Left lung (tissue), 4 donors: ENCODE measurements at regions not wholly inside any gene's neighbourhood (a gene's known extent, or its start where the extent isn't known, plus 50 kb on each side); places are given as distances from the start of the nearest gene placed in this dataset.

ENCODE experiments used
- ATAC-seq: fragments of 200-7000 bp; cut with Tn5 transposase; one replicate; pipeline ENCODE4 v1.9.1; 2020; ENCODE audit warnings: moderate library complexity
- DNase-seq, 4 donors: peaks; one replicate each; pipeline ENCODE4 v3.0.0-alpha.2; 2013 to 2020
- H3K27ac ChIP-seq, 2 donors: fragments of 200-600 bp; sonication (generic) in 1 of 2; one replicate each; pipeline versions ENCODE4 v1.5.0 to v1.8.0; 2020 to 2021
- H3K27me3 ChIP-seq, 2 donors: fragments of 200-600 bp; sonication (generic) in 1 of 2; one replicate each; pipeline versions ENCODE4 v1.5.0 to v1.8.0; 2020 to 2021
- H3K36me3 ChIP-seq, 2 donors: fragments of 200-600 bp; sonication (generic) in 1 of 2; one replicate each; pipeline versions ENCODE4 v1.5.0 to v1.8.0; 2020 to 2021
- H3K4me1 ChIP-seq, 2 donors: fragments of 200-600 bp; one replicate each; pipeline ENCODE4 v1.8.0; 2021
- H3K4me3 ChIP-seq, 2 donors: fragments of 200-600 bp; sonication (generic) in 1 of 2; one replicate each; pipeline versions ENCODE4 v1.5.0 to v1.8.0; 2020 to 2021; ENCODE audit warnings: mild to moderate bottlenecking in 1 of 2
- H3K9me3 ChIP-seq, 2 donors: fragments of 200-600 bp; sonication (generic) in 1 of 2; one replicate each; pipeline versions ENCODE4 v1.5.0 to v1.8.0; 2020 to 2021
- intact Hi-C, 2 donors: fragments of 100-400 bp; cut with DNase I; formaldehyde crosslinking; loops; one replicate each; pipeline versions ENCODE4 v1.11.2 to v1.14.2; 2022
- TF ChIP-seq, protein P1 (sequence below), 2 donors: fragments of 200-600 bp; sonication (generic) in 1 of 2; IDR thresholded peaks; one replicate each; pipeline versions ENCODE4 v1.5.0 to v1.8.0; 2021; ENCODE audit warnings: antibody characterized with exemption in 2 of 2
- donor health status: DM: no; HTN: yes; CAD: no.
- donor health status: DM: no; HTN: no; CAD: no.

DNA sequence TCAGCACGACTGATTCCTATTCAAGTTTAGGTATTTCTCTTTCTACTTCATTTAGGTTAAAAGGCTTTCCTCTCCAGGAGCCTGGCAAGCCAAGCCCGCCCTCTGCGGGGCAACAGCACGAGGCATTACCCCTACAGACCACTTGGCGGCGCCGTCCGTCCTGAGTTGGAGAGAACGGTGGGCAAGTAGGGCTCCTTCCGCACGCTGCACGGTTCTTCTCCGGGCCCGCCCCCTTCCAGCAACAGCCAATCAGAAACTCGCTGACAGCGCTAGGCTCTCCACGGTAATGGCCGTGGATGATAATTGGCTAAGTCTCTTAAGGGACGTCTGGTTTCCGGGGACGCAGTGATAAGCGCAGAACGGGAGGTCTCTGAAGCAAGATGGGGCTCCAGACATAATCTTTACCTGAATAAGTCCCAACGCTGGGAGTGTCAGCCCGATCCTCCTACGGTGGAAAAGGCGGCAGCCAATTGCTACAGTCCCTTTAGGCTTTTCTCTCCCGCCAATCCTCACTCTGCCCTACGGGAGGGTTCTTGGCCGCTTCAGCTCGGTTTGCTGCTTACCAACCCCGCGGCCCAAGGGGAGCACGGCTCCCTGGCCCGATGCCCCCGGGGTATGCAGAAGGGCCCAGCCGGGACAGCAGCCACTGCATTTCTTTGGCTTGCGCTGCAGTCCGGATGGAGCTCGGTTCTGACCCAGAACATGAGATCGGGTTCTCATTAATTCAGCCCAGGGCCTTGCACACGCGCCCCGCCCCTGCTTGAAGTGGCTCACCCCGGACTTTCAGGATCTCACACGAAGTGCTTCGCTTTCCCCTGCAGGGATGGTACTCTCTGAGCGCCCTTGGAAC is 206.9 kb upstream of the PKDCC start:
- TF ChIP-seq, protein P1, sequence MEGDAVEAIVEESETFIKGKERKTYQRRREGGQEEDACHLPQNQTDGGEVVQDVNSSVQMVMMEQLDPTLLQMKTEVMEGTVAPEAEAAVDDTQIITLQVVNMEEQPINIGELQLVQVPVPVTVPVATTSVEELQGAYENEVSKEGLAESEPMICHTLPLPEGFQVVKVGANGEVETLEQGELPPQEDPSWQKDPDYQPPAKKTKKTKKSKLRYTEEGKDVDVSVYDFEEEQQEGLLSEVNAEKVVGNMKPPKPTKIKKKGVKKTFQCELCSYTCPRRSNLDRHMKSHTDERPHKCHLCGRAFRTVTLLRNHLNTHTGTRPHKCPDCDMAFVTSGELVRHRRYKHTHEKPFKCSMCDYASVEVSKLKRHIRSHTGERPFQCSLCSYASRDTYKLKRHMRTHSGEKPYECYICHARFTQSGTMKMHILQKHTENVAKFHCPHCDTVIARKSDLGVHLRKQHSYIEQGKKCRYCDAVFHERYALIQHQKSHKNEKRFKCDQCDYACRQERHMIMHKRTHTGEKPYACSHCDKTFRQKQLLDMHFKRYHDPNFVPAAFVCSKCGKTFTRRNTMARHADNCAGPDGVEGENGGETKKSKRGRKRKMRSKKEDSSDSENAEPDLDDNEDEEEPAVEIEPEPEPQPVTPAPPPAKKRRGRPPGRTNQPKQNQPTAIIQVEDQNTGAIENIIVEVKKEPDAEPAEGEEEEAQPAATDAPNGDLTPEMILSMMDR (IDR thresholded peaks at IDR 0.05) = peak; percentile 85 to 90
- Histone ChIP-seq H3K4me3 (peak overlapping the region; percentile 51 to 77), H3K27me3 (peaks cover 5 to 60% of the 10 kb centered on the region in 2 donors), H3K9me3 (no peaks in the 10 kb centered on the region), H3K36me3 (no peaks in the 10 kb centered on the region), H3K4me1 (peaks cover 0 to 6% of the 10 kb centered on the region in 2 donors), H3K27ac (peak overlapping the region; percentile 73 to 77)
- ATAC-seq (peak; percentile 99), DNase-seq (peak; percentile 93 to 97 (median 96))
- intact Hi-C loops = no loop called here

GRCh38 chr2:41846962-41847361 is 200.9 kb upstream of the PKDCC start:
- Histone ChIP-seq H3K4me1 (no peaks in the 10 kb centered on the region), H3K4me3 (no peak overlapping the region), H3K36me3 (no peaks in the 10 kb centered on the region), H3K27me3 (peaks cover 5 to 35% of the 10 kb centered on the region in 2 donors), H3K27ac (no peak overlapping the region), H3K9me3 (no peaks in the 10 kb centered on the region)
- DNase-seq (no peak), ATAC-seq (no peak)
- TF ChIP-seq, protein P1 (IDR thresholded peaks at IDR 0.05) = no peak
- intact Hi-C loops = no loop called here

- TF ChIP-seq, protein P1 (IDR thresholded peaks at IDR 0.05) = no peak
- peak in 1 of 4 donors; percentile 63 for DNase-seq
Observed at GRCh38 chr2:41847744-41848441, 199.9 kb upstream of the PKDCC start.

GRCh38 chr2:41851554-41851953 is 196.3 kb upstream of the PKDCC start:
- Histone ChIP-seq H3K4me1 (no peaks in the 10 kb centered on the region), H3K36me3 (no peaks in the 10 kb centered on the region)
- no peak for DNase-seq

More at GRCh38 chr2:41847744-41848441, 199.9 kb upstream of the PKDCC start:
- H3K9me3 ChIP-seq = no peaks in the 10 kb centered on the region
- intact Hi-C loops = no loop called here
- ATAC-seq = peak; percentile 83
- no peak overlapping the region for H3K4me3 ChIP-seq
- H3K36me3 ChIP-seq = no peaks in the 10 kb centered on the region
- H3K27me3 ChIP-seq = peaks cover 5 to 33% of the 10 kb centered on the region in 2 donors
- H3K4me1 ChIP-seq = no peaks in the 10 kb centered on the region
- H3K27ac ChIP-seq = no peak overlapping the region

More at GRCh38 chr2:41851554-41851953, 196.3 kb upstream of the PKDCC start:
- H3K9me3 ChIP-seq = no peaks in the 10 kb centered on the region
- no peak overlapping the region for H3K4me3 ChIP-seq
- TF ChIP-seq, protein P1 (IDR thresholded peaks at IDR 0.05) = no peak
- intact Hi-C loops = loop anchor here in 1 of 2 donors (5.0 kb wide), 1 partner anchor 236 kb away; no protein-coding TSS in a partner anchor
- H3K27ac ChIP-seq = no peak overlapping the region
- H3K27me3 ChIP-seq = peaks cover 0 to 10% of the 10 kb centered on the region in 2 donors
- ATAC-seq = no peak
